Natural killer cell (primary cell): ENCODE measurements at regions not wholly inside any gene's neighbourhood (a gene's known extent, or its start where the extent isn't known, plus 50 kb on each side); places are given as distances from the start of the nearest gene placed in this dataset.

ENCODE experiments used
- ATAC-seq, 3 donors: fragments of 150-1000 bp in 2 of 3; fragments of 200-7000 bp in 1 of 3; cut with Tn5 transposase; 1 replicate in 1 of 3; 2 replicates in 2 of 3; pipeline ENCODE4 v1.10.0; 2021; ENCODE audit warnings: mild to moderate bottlenecking in 2 of 3, moderate library complexity in 2 of 3
- DNase-seq, 2 donors: peaks; one replicate each; pipeline versions ENCODE4 v3.0.0 to v3.0.0-alpha.2; 2013 to 2021; ENCODE audit warnings: mixed read lengths in 1 of 2
- H3K27ac ChIP-seq: one replicate; pipeline ENCODE4 v1.5.1; 2013; ENCODE audit warnings: mild to moderate bottlenecking, low read length
- H3K27me3 ChIP-seq: one replicate; pipeline ENCODE4 v1.6.1; 2013; ENCODE audit warnings: low read length; ENCODE audit not compliant: control insufficient read depth, insufficient read depth
- H3K36me3 ChIP-seq: one replicate; pipeline ENCODE4 v1.6.1; 2013; ENCODE audit warnings: low read length; ENCODE audit not compliant: control insufficient read depth, insufficient read depth
- H3K4me1 ChIP-seq: one replicate; pipeline ENCODE4 v1.6.1; 2013; ENCODE audit warnings: low read length; ENCODE audit not compliant: control insufficient read depth, insufficient read depth
- H3K4me3 ChIP-seq: one replicate; pipeline ENCODE4 v1.5.1; 2013; ENCODE audit warnings: low read length
- H3K9me3 ChIP-seq: one replicate; pipeline ENCODE4 v1.6.1; 2013; ENCODE audit warnings: low read length; ENCODE audit not compliant: control insufficient read depth, insufficient read depth
- H3K27ac Mint-ChIP-seq, 2 donors: one replicate each; pipeline ENCODE4 v1.8.0; 2022; ENCODE audit warnings: mild to moderate bottlenecking in 2 of 2, mixed read lengths in 2 of 2, moderate library complexity in 1 of 2
- H3K27me3 Mint-ChIP-seq, 2 donors: one replicate each; pipeline ENCODE4 v1.8.0; 2022; ENCODE audit warnings: low read depth in 2 of 2, mixed read lengths in 2 of 2
- H3K36me3 Mint-ChIP-seq: one replicate; pipeline ENCODE4 v1.8.0; 2022; ENCODE audit warnings: mixed read lengths
- H3K4me1 Mint-ChIP-seq, 2 donors: one replicate each; pipeline ENCODE4 v1.8.0; 2022; ENCODE audit warnings: mixed read lengths in 2 of 2
- H3K4me3 Mint-ChIP-seq: one replicate; pipeline ENCODE4 v1.8.0; 2022; ENCODE audit warnings: mild to moderate bottlenecking, moderate library complexity, mixed read lengths
- H3K9me3 Mint-ChIP-seq, 2 donors: one replicate each; pipeline ENCODE4 v1.8.0; 2022; ENCODE audit warnings: mixed read lengths in 2 of 2
- WGBS: methylation state at CpG from one replicate; pipeline ENCODE4 v1.1.7; 2013; ENCODE audit warnings: missing lambda C conversion rate; ENCODE audit not compliant: insufficient coverage; 5-methylcytosine and 5-hydroxymethylcytosine counted together
- intact Hi-C: fragments of 100-400 bp; cut with micrococcal nuclease; formaldehyde crosslinking; loops from one replicate; pipeline ENCODE4 v1.14.2; 2022
- TF ChIP-seq, protein P1 (sequence below): fragments of 200-600 bp; IDR thresholded peaks from one replicate; pipeline ENCODE4 v1.8.0; 2022; ENCODE audit warnings: antibody characterized with exemption

- no peaks in the 10 kb centered on the region for H3K27me3 ChIP-seq
- H3K4me1 ChIP-seq, result no peaks in the 10 kb centered on the region
- no peaks in the 10 kb centered on the region for H3K36me3 ChIP-seq
- H3K4me3 Mint-ChIP-seq, result no peak overlapping the region
- H3K27me3 Mint-ChIP-seq, result no peaks in the 10 kb centered on the region
- intact Hi-C loops, result no loop called here
- no peaks in the 10 kb centered on the region for H3K9me3 ChIP-seq
- TF ChIP-seq, protein P1, sequence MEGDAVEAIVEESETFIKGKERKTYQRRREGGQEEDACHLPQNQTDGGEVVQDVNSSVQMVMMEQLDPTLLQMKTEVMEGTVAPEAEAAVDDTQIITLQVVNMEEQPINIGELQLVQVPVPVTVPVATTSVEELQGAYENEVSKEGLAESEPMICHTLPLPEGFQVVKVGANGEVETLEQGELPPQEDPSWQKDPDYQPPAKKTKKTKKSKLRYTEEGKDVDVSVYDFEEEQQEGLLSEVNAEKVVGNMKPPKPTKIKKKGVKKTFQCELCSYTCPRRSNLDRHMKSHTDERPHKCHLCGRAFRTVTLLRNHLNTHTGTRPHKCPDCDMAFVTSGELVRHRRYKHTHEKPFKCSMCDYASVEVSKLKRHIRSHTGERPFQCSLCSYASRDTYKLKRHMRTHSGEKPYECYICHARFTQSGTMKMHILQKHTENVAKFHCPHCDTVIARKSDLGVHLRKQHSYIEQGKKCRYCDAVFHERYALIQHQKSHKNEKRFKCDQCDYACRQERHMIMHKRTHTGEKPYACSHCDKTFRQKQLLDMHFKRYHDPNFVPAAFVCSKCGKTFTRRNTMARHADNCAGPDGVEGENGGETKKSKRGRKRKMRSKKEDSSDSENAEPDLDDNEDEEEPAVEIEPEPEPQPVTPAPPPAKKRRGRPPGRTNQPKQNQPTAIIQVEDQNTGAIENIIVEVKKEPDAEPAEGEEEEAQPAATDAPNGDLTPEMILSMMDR, result no peak
- H3K27ac ChIP-seq, result no peak overlapping the region
- H3K4me3 ChIP-seq, result no peak overlapping the region
- no peak for ATAC-seq
- peaks cover 8 to 16% of the 10 kb centered on the region in 2 donors for H3K9me3 Mint-ChIP-seq
- DNase-seq, result no peak
- H3K4me1 Mint-ChIP-seq, result no peaks in the 10 kb centered on the region
- H3K27ac Mint-ChIP-seq, result no peak overlapping the region
- H3K36me3 Mint-ChIP-seq, result no peaks in the 10 kb centered on the region
Observed at GRCh38 chr6:93794166-93794565, 374.8 kb upstream of the EPHA7 start.

- no peaks in the 10 kb centered on the region for H3K36me3 Mint-ChIP-seq
- 89% methylated on average over 4 of the region's 4 CpGs for WGBS
- intact Hi-C loops, result no loop called here
- no peaks in the 10 kb centered on the region for H3K27me3 Mint-ChIP-seq
- no peaks in the 10 kb centered on the region for H3K4me1 Mint-ChIP-seq
- H3K27ac Mint-ChIP-seq, result no peak overlapping the region
- Histone ChIP-seq H3K4me3 (no peak overlapping the region), H3K36me3 (no peaks in the 10 kb centered on the region), H3K4me1 (no peaks in the 10 kb centered on the region), H3K27ac (no peak overlapping the region), H3K27me3 (no peaks in the 10 kb centered on the region), H3K9me3 (no peaks in the 10 kb centered on the region)
- TF ChIP-seq, protein P1, result no peak
- H3K4me3 Mint-ChIP-seq, result no peak overlapping the region
- DNase-seq (no peak), ATAC-seq (no peak)
- H3K9me3 Mint-ChIP-seq, result peaks cover 8 to 16% of the 10 kb centered on the region in 2 donors
Observed at GRCh38 chr6:93792746-93793145, 373.4 kb upstream of the EPHA7 start.

GRCh38 chr6:93790981-93791380 lies 371.6 kb upstream of the EPHA7 start:
- intact Hi-C loops, result no loop called here
- Mint-ChIP-seq H3K9me3 (peaks cover 5 to 10% of the 10 kb centered on the region in 2 donors), H3K27ac (no peak overlapping the region), H3K4me3 (no peak overlapping the region), H3K36me3 (no peaks in the 10 kb centered on the region), H3K4me1 (no peaks in the 10 kb centered on the region), H3K27me3 (no peaks in the 10 kb centered on the region)
- ATAC-seq, result no peak
- no peaks in the 10 kb centered on the region for H3K36me3 ChIP-seq
- TF ChIP-seq, protein P1, result no peak
- DNase-seq, result no peak
- no peak overlapping the region for H3K27ac ChIP-seq
- no peak overlapping the region for H3K4me3 ChIP-seq
- no peaks in the 10 kb centered on the region for H3K4me1 ChIP-seq
- no peaks in the 10 kb centered on the region for H3K9me3 ChIP-seq
- H3K27me3 ChIP-seq, result no peaks in the 10 kb centered on the region
- WGBS, result no CpG with 5 or more reads among the region's 1 CpG

- Mint-ChIP-seq H3K27ac (no peak overlapping the region), H3K4me1 (no peaks in the 10 kb centered on the region), H3K36me3 (no peaks in the 10 kb centered on the region), H3K27me3 (no peaks in the 10 kb centered on the region), H3K9me3 (peaks cover 5 to 10% of the 10 kb centered on the region in 2 donors), H3K4me3 (no peak overlapping the region)
- intact Hi-C loops, result no loop called here
- Histone ChIP-seq H3K27ac (no peak overlapping the region), H3K27me3 (no peaks in the 10 kb centered on the region), H3K36me3 (no peaks in the 10 kb centered on the region), H3K4me1 (no peaks in the 10 kb centered on the region), H3K9me3 (no peaks in the 10 kb centered on the region), H3K4me3 (no peak overlapping the region)
- DNase-seq, result no peak
- TF ChIP-seq, protein P1, result no peak
- ATAC-seq, result no peak
- no CpG with 5 or more reads among the region's 2 CpGs for WGBS
Observed at GRCh38 chr6:93789532-93789931, 370.2 kb upstream of the EPHA7 start.
